H9 (cell line): ENCODE measurements at regions not wholly inside any gene's neighbourhood (a gene's known extent, or its start where the extent isn't known, plus 50 kb on each side); places are given as distances from the start of the nearest gene placed in this dataset.

Experiments
- DNase-seq: peaks from one replicate; pipeline ENCODE4 v3.0.0-alpha.2; 2017
- H2AFZ ChIP-seq: one replicate; pipeline ENCODE4 v1.6.1; 2013; ENCODE audit warnings: mild to moderate bottlenecking, low read length, control low read depth, moderate library complexity
- H2AK5ac ChIP-seq: 2 replicates; pipeline ENCODE4 v1.6.1; 2013; ENCODE audit warnings: low read length, control low read depth, mixed read lengths; ENCODE audit not compliant: insufficient read length
- H2BK120ac ChIP-seq: one replicate; pipeline ENCODE4 v1.6.1; 2013; ENCODE audit warnings: low read depth, mild to moderate bottlenecking, low read length, control low read depth, inconsistent platforms; ENCODE audit not compliant: poor library complexity, severe bottlenecking
- H2BK12ac ChIP-seq: 2 replicates; pipeline ENCODE4 v1.6.1; 2013; ENCODE audit warnings: low read length, control low read depth, mixed read lengths, low read depth; ENCODE audit not compliant: insufficient read length
- H2BK15ac ChIP-seq: 2 replicates; pipeline ENCODE4 v1.6.1; 2013; ENCODE audit warnings: low read depth, low read length, control low read depth
- H2BK20ac ChIP-seq: one replicate; pipeline ENCODE4 v1.6.1; 2013; ENCODE audit warnings: low read depth, mild to moderate bottlenecking, low read length, control low read depth, inconsistent platforms; ENCODE audit not compliant: poor library complexity, severe bottlenecking
- H2BK5ac ChIP-seq: 2 replicates; pipeline ENCODE4 v1.6.1; 2013; ENCODE audit warnings: low read length, control low read depth, mixed read lengths; ENCODE audit not compliant: insufficient read length
- H3K14ac ChIP-seq: 2 replicates; pipeline ENCODE4 v1.6.1; 2013; ENCODE audit warnings: low read length, control low read depth; ENCODE audit not compliant: insufficient read depth
- H3K18ac ChIP-seq: 2 replicates; pipeline ENCODE4 v1.6.1; 2013; ENCODE audit warnings: low read depth, mild to moderate bottlenecking, mixed read lengths, low read length, control low read depth; ENCODE audit not compliant: insufficient read length
- H3K23ac ChIP-seq: 2 replicates; pipeline ENCODE4 v1.6.1; 2013; ENCODE audit warnings: low read length, control low read depth, mixed read lengths, low read depth; ENCODE audit not compliant: insufficient read length
- H3K23me2 ChIP-seq: 2 replicates; pipeline ENCODE4 v1.6.1; 2013; ENCODE audit warnings: low read depth, mild to moderate bottlenecking, mixed read lengths, low read length, control low read depth; ENCODE audit not compliant: insufficient read length, poor library complexity, severe bottlenecking
- H3K27ac ChIP-seq: 2 replicates; pipeline ENCODE4 v1.5.1; 2013; ENCODE audit warnings: low read length, control low read depth, mixed read lengths, low read depth; ENCODE audit not compliant: insufficient read length
- H3K27me3 ChIP-seq: 2 replicates; pipeline ENCODE4 v1.6.1; 2013; ENCODE audit warnings: low read length, control low read depth, inconsistent platforms; ENCODE audit not compliant: insufficient read depth
- H3K4ac ChIP-seq: 2 replicates; pipeline ENCODE4 v1.6.1; 2013; ENCODE audit warnings: low read depth, mild to moderate bottlenecking, control low read depth, inconsistent platforms, low read length, moderate library complexity
- H3K4me1 ChIP-seq: 2 replicates; pipeline ENCODE4 v1.6.1; 2013; ENCODE audit warnings: low read length, control low read depth, inconsistent platforms; ENCODE audit not compliant: insufficient read depth
- H3K4me2 ChIP-seq: 2 replicates; pipeline ENCODE4 v1.6.1; 2013; ENCODE audit warnings: low read length, control low read depth, mixed read lengths; ENCODE audit not compliant: insufficient read length, insufficient read depth
- H3K56ac ChIP-seq: 2 replicates; pipeline ENCODE4 v1.6.1; 2013; ENCODE audit warnings: low read depth, mild to moderate bottlenecking, mixed read lengths, low read length, control low read depth; ENCODE audit not compliant: insufficient read length
- H3K79me1 ChIP-seq: 2 replicates; pipeline ENCODE4 v1.6.1; 2013; ENCODE audit warnings: low read depth, mild to moderate bottlenecking, moderate library complexity, low read length, control low read depth, inconsistent platforms; ENCODE audit not compliant: insufficient read depth, poor library complexity, severe bottlenecking
- H3K79me2 ChIP-seq: 2 replicates; pipeline ENCODE4 v1.6.1; 2013; ENCODE audit warnings: low read length, control low read depth, inconsistent platforms; ENCODE audit not compliant: insufficient read depth
- H3K9ac ChIP-seq: 2 replicates; pipeline ENCODE4 v1.6.1; 2013; ENCODE audit warnings: low read length, control low read depth, mixed read lengths; ENCODE audit not compliant: insufficient read length; ENCODE audit errors: extremely low read depth
- H3K9me3 ChIP-seq: one replicate; pipeline ENCODE4 v1.6.1; 2013; ENCODE audit warnings: low read depth, low read length, inconsistent platforms; ENCODE audit not compliant: control insufficient read depth
- H3T11ph ChIP-seq: one replicate; pipeline ENCODE4 v1.6.1; 2013; ENCODE audit warnings: mild to moderate bottlenecking, low read length, control low read depth, inconsistent platforms
- H4K20me1 ChIP-seq: one replicate; pipeline ENCODE4 v1.6.1; 2013; ENCODE audit not compliant: control insufficient read depth, insufficient read length, insufficient read depth
- H4K5ac ChIP-seq: 2 replicates; pipeline ENCODE4 v1.6.1; 2013; ENCODE audit warnings: low read depth, mild to moderate bottlenecking, mixed read lengths, low read length, control low read depth; ENCODE audit not compliant: insufficient read length
- H4K8ac ChIP-seq: replicated peaks from 2 replicates; pipeline ENCODE4 v1.6.1; 2013; ENCODE audit warnings: low read length, control low read depth, mixed read lengths, low read depth; ENCODE audit not compliant: insufficient read length
- H4K91ac ChIP-seq: 2 replicates; pipeline ENCODE4 v1.6.1; 2013; ENCODE audit warnings: low read depth, mild to moderate bottlenecking, moderate library complexity, mixed read lengths, low read length, control low read depth; ENCODE audit not compliant: insufficient read length
- H3K27ac Mint-ChIP-seq, 3 experiments: 2 replicates in 2 of 3; 3 replicates in 1 of 3; pipeline ENCODE4 v1.8.0; 2020 to 2021; ENCODE audit warnings: mixed read lengths in 3 of 3, mild to moderate bottlenecking in 1 of 3, moderate library complexity in 1 of 3
- H3K27me3 Mint-ChIP-seq: 2 replicates; pipeline ENCODE4 v1.8.0; 2021; ENCODE audit warnings: low read depth, mild to moderate bottlenecking, moderate library complexity, mixed read lengths
- H3K36me3 Mint-ChIP-seq, 3 experiments: 2 replicates in 2 of 3; 3 replicates in 1 of 3; pipeline ENCODE4 v1.8.0; 2020 to 2021; ENCODE audit warnings: low read depth in 3 of 3, mixed read lengths in 3 of 3; ENCODE audit not compliant: insufficient read depth in 1 of 3
- H3K4me1 Mint-ChIP-seq, 2 experiments: 2 replicates each; pipeline ENCODE4 v1.8.0; 2020; ENCODE audit warnings: mixed read lengths in 2 of 2
- H3K4me3 Mint-ChIP-seq, 2 experiments: 2 replicates in 1 of 2; 3 replicates in 1 of 2; pipeline ENCODE4 v1.8.0; 2020 to 2021; ENCODE audit warnings: mild to moderate bottlenecking in 2 of 2, mixed read lengths in 2 of 2, moderate library complexity in 1 of 2
- H3K9me3 Mint-ChIP-seq, 2 experiments: 2 replicates in 1 of 2; 3 replicates in 1 of 2; pipeline ENCODE4 v1.8.0; 2020; ENCODE audit warnings: mild to moderate bottlenecking in 2 of 2, mixed read lengths in 2 of 2, moderate library complexity in 1 of 2
- WGBS: extraction: QIAGEN DNeasy Blood & Tissue Kit; methylation state at CpG from one replicate; pipeline ENCODE4 v1.1.7; 2013; ENCODE audit warnings: missing lambda C conversion rate, low lambda C conversion rate, mixed read lengths; ENCODE audit not compliant: insufficient read length; ENCODE audit errors: extremely low coverage; 5-methylcytosine and 5-hydroxymethylcytosine counted together
- TF ChIP-seq, protein P1 (sequence below): fragments of 200-600 bp; sonication (generic); conservative IDR thresholded peaks from 3 replicates; pipeline ENCODE4 v1.8.0; 2021; ENCODE audit warnings: antibody characterized with exemption, mild to moderate bottlenecking

DNA sequence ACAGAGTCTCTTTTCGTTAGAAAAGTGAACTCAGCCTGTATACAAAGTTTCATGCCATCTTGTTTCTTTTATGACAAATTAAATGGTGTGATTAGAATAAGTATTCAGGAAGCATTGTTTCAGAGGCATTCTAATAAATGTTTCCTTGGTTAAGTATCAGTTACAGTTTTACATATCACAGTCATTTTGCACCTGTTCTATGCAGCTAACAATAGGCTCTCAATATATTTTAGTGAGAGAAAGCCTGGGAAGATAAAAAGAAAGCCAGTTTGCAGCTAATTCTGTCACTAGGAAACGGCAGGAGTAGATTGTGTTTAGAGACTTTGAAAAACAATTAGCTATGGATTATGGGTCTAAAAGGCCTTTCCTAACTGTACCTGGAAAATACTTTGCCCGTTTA is 252.8 kb downstream of the ZIC1 start:
- H2BK12ac ChIP-seq: no peak overlapping the region

More for the DNA sequence above, 252.8 kb downstream of the ZIC1 start:
- no peaks in the 10 kb centered on the region for H3K4me1 ChIP-seq
- no peak overlapping the region for H4K8ac ChIP-seq
- H3K79me1 ChIP-seq: no peaks in the 10 kb centered on the region
- Mint-ChIP-seq H3K27ac (no peak overlapping the region), H3K4me3 (no peak overlapping the region), H3K36me3 (no peaks in the 10 kb centered on the region), H3K4me1 (no peaks in the 10 kb centered on the region), H3K9me3 (peaks cover 0 to 4% of the 10 kb centered on the region in 2 experiments; a peak in 2 of 5 replicates), H3K27me3 (no peaks in the 10 kb centered on the region; the same call in 1 of the 2 replicates)
- no peaks in the 10 kb centered on the region for H3K79me2 ChIP-seq
- no CpG with 5 or more reads among the region's 3 CpGs for WGBS
- no peak overlapping the region for H2BK5ac ChIP-seq
- H3K18ac ChIP-seq: no peak overlapping the region
- H2AK5ac ChIP-seq: no peak overlapping the region
- H3K9me3 ChIP-seq: no peaks in the 10 kb centered on the region
- H2BK15ac ChIP-seq: no peak overlapping the region
- H3K23me2 ChIP-seq: no peaks in the 10 kb centered on the region
- no peak overlapping the region for H3K4me2 ChIP-seq
- no peak overlapping the region for H3K27ac ChIP-seq
- no peaks in the 10 kb centered on the region for H3K27me3 ChIP-seq
- H4K91ac ChIP-seq: no peak overlapping the region
- H3K23ac ChIP-seq: no peak overlapping the region
- no peak overlapping the region for H3K56ac ChIP-seq
- H2BK120ac ChIP-seq: no peak overlapping the region
- no peak overlapping the region for H2BK20ac ChIP-seq
- H3K9ac ChIP-seq: no peak overlapping the region
- no peak overlapping the region for H3K14ac ChIP-seq
- H4K20me1 ChIP-seq: no peaks in the 10 kb centered on the region
- H3K4ac ChIP-seq: no peak overlapping the region
- H2AFZ ChIP-seq: no peak overlapping the region
- no peak for DNase-seq
- TF ChIP-seq, protein P1, sequence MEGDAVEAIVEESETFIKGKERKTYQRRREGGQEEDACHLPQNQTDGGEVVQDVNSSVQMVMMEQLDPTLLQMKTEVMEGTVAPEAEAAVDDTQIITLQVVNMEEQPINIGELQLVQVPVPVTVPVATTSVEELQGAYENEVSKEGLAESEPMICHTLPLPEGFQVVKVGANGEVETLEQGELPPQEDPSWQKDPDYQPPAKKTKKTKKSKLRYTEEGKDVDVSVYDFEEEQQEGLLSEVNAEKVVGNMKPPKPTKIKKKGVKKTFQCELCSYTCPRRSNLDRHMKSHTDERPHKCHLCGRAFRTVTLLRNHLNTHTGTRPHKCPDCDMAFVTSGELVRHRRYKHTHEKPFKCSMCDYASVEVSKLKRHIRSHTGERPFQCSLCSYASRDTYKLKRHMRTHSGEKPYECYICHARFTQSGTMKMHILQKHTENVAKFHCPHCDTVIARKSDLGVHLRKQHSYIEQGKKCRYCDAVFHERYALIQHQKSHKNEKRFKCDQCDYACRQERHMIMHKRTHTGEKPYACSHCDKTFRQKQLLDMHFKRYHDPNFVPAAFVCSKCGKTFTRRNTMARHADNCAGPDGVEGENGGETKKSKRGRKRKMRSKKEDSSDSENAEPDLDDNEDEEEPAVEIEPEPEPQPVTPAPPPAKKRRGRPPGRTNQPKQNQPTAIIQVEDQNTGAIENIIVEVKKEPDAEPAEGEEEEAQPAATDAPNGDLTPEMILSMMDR: no peak
- no peak overlapping the region for H3T11ph ChIP-seq
- H4K5ac ChIP-seq: no peak overlapping the region
